ENCODE measurements at regions not wholly inside any gene's neighbourhood (a gene's known extent, or its start where the extent isn't known, plus 50 kb on each side); places are given as distances from the start of the nearest gene placed in this dataset.

DNA sequence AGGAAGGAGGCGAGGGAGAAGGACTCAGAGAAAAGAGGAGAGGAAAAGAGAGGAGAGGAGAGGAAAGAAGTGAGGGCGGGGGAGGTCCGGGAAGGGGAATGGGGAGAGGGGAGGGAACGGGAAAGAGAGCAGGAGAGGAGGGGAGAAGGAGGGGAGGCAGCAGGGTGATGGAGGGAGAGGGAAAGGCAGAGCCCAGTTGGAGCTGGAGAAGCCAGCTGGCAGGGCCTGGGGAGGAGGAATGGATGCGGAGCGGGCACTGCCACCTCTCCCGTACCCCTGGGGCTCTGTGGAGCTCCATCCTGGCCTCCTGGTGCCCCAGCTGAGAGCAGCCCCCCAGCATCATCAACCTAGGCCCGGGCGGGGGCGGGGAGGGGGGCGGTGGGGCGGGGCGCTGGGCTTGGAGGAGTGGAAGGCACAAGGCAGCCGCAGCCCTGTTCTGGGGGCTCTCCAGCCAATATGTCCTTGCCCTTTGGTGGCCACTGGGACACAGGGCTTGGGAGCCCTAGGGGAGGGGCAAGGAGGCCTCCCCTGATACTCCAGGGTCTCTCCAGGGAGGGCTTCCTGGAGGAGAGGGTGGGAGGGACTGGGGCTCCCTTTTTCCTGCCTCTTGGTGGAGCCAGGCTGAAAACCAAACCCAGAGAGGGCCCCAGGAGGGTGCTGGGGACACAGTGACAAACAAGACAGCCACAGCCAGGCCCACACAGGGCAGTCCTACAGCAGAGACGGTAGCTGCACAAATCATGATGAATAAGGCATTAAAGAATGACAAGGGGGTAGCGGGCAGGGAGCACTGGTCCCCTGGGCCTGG, 123.7 kb downstream of the C9orf50 start:
- Histone ChIP-seq H3K4me3 (replicated peaks in 1 of 4; ENCODE audit: control extremely low read depth in 1 of 4, insufficient read depth in 1 of 4, low read depth in 3 of 4, low read length in 4 of 4) (peak overlapping the region; percentile 54 to 72 (median 64)), H3K9me3 (ENCODE audit: control insufficient read depth, insufficient read depth, low read depth, low read length) (no peaks in the 10 kb centered on the region), H3K9ac (ENCODE audit: insufficient read depth, low read length) (peak overlapping the region; percentile 89), H3K4me1 (ENCODE audit: control insufficient read depth, extremely low read depth, insufficient read depth, low read length) (peaks cover 33% of the 10 kb centered on the region), H3K27me3 (ENCODE audit: control insufficient read depth, insufficient read depth, low read length) (no peaks in the 10 kb centered on the region), H3K36me3 (ENCODE audit: control insufficient read depth, insufficient read depth, low read length) (no peaks in the 10 kb centered on the region), H3K27ac (ENCODE audit: insufficient read depth, low read length) (peak overlapping the region; percentile 97), H3K4me2 (ENCODE audit: extremely low read depth, insufficient read depth, low read length) (peak overlapping the region; percentile 96), H4K20me1 (ENCODE audit: control insufficient read depth, extremely low read depth, insufficient read depth, low read length) (no peaks in the 10 kb centered on the region), H3K79me2 (ENCODE audit: control insufficient read depth, insufficient read depth, low read length) (peaks cover 4% of the 10 kb centered on the region), H2AFZ (ENCODE audit: low read length) (no peak overlapping the region)
- TF ChIP-seq EZH2 (IDR thresholded peaks at IDR 0.05; ENCODE audit: low read length, missing control alignments) = no peak
- TF ChIP-seq, protein P1, sequence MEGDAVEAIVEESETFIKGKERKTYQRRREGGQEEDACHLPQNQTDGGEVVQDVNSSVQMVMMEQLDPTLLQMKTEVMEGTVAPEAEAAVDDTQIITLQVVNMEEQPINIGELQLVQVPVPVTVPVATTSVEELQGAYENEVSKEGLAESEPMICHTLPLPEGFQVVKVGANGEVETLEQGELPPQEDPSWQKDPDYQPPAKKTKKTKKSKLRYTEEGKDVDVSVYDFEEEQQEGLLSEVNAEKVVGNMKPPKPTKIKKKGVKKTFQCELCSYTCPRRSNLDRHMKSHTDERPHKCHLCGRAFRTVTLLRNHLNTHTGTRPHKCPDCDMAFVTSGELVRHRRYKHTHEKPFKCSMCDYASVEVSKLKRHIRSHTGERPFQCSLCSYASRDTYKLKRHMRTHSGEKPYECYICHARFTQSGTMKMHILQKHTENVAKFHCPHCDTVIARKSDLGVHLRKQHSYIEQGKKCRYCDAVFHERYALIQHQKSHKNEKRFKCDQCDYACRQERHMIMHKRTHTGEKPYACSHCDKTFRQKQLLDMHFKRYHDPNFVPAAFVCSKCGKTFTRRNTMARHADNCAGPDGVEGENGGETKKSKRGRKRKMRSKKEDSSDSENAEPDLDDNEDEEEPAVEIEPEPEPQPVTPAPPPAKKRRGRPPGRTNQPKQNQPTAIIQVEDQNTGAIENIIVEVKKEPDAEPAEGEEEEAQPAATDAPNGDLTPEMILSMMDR (conservative IDR thresholded peaks at IDR 0.05 in 1 of 2, IDR thresholded peaks at IDR 0.05 in 1 of 2; ENCODE audit: low read depth in 1 of 2, low read length in 2 of 2) = no peak
- peak in 1 of 2 donors; percentile 43 for DNase-seq (ENCODE audit: low read depth in 2 of 2)

DNA sequence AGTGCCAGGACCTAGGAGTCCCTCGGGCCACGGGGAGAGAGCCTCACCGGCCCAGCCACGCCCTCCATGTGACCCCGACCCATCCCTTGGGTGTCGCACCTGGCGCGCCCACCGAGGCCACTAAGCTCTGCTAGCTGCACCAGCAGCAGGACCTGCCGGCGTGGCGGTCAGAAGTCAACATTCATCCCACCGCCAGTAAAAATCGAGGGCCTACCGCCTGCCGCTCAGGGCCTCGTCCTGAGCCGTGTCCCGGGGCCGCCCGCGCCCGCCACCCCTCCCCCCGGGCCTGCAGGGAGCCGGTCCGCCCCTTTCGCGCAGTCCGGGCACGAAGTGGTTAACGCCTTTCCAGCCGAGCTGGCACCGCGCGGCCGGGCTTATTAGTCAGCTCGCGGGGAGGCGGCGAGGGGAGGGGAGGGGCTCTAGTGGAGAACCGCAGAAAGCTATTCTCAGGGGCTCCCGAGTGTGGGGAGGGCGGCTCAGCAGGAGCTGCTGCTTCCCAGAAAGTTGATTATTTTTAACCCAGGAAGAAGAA, 124.4 kb downstream of the C9orf50 start:
- H3K27ac ChIP-seq (ENCODE audit: insufficient read depth, low read length) = peak overlapping the region; percentile 97
- H4K20me1 ChIP-seq (ENCODE audit: control insufficient read depth, extremely low read depth, insufficient read depth, low read length) = no peaks in the 10 kb centered on the region
- H3K27me3 ChIP-seq (ENCODE audit: control insufficient read depth, insufficient read depth, low read length) = no peaks in the 10 kb centered on the region
- peaks cover 33% of the 10 kb centered on the region for H3K4me1 ChIP-seq (ENCODE audit: control insufficient read depth, extremely low read depth, insufficient read depth, low read length)
- H3K9me3 ChIP-seq (ENCODE audit: control insufficient read depth, insufficient read depth, low read depth, low read length) = no peaks in the 10 kb centered on the region
- TF ChIP-seq, protein P1 (conservative IDR thresholded peaks at IDR 0.05 in 1 of 2, IDR thresholded peaks at IDR 0.05 in 1 of 2; ENCODE audit: low read depth in 1 of 2, low read length in 2 of 2) = no peak
- no peak for TF ChIP-seq EZH2 (IDR thresholded peaks at IDR 0.05; ENCODE audit: low read length, missing control alignments)
- H3K36me3 ChIP-seq (ENCODE audit: control insufficient read depth, insufficient read depth, low read length) = no peaks in the 10 kb centered on the region
- peak overlapping the region; percentile 89 for H3K9ac ChIP-seq (ENCODE audit: insufficient read depth, low read length)
- peak; percentile 96 for DNase-seq (ENCODE audit: low read depth in 2 of 2)
- H3K79me2 ChIP-seq (ENCODE audit: control insufficient read depth, insufficient read depth, low read length) = peaks cover 4% of the 10 kb centered on the region
- H2AFZ ChIP-seq (ENCODE audit: low read length) = peak overlapping the region; percentile 7
- H3K4me2 ChIP-seq (ENCODE audit: extremely low read depth, insufficient read depth, low read length) = peak overlapping the region; percentile 96
- H3K4me3 ChIP-seq (replicated peaks in 1 of 4; ENCODE audit: control extremely low read depth in 1 of 4, insufficient read depth in 1 of 4, low read depth in 3 of 4, low read length in 4 of 4) = peak overlapping the region; percentile 54 to 72 (median 64)

DNA sequence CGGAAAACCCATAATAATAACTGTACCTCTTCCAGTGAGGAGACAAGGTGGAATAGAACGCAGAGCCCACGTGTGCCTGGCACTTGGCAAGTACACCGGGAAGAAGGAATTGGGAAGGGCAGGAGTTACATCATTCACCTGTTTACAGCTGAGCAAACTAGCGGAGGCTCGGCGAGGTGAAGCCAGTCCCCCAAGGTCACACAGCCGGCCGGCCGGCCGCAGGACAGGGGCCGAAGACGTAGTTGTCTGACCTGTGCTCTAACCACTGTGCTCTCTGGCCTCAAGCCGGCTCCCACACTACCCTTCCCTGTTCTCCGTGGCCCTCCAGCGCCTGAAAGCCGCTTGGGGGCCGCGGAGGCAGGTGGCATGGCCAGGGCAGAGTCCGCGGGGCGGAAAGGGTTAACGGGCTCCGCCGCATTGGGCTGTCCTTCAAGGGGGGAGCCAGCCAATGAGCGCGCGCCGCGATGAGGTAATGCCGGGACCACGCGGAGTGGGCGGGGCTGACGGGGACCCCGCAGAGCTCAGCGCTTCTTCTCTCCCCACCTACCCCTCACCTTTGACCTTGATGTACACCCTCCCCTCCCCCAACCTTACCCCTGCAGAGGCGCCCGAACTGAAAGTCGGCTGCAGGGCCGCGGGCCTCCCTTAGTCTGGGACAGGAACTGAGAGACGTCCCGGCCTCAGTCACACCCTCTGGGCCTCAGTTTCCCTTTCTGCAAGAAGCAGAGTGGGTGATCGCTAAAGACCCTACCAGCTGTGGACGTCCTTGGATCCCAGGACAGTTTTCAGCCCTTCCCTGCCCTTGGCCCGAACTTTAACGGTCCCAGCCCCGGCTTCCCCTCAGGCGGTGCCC, 125.1 kb downstream of the C9orf50 start:
- H3K27ac ChIP-seq (ENCODE audit: insufficient read depth, low read length) = peak overlapping the region; percentile 97
- H3K36me3 ChIP-seq (ENCODE audit: control insufficient read depth, insufficient read depth, low read length) = no peaks in the 10 kb centered on the region
- H3K9me3 ChIP-seq (ENCODE audit: control insufficient read depth, insufficient read depth, low read depth, low read length) = no peaks in the 10 kb centered on the region
- H3K79me2 ChIP-seq (ENCODE audit: control insufficient read depth, insufficient read depth, low read length) = peaks cover 4% of the 10 kb centered on the region
- H3K9ac ChIP-seq (ENCODE audit: insufficient read depth, low read length) = peak overlapping the region; percentile 89
- peak overlapping the region; percentile 93 for H3K4me2 ChIP-seq (ENCODE audit: extremely low read depth, insufficient read depth, low read length)
- peaks cover 38% of the 10 kb centered on the region for H3K4me1 ChIP-seq (ENCODE audit: control insufficient read depth, extremely low read depth, insufficient read depth, low read length)
- TF ChIP-seq EZH2 (IDR thresholded peaks at IDR 0.05; ENCODE audit: low read length, missing control alignments) = no peak
- TF ChIP-seq, protein P1 (conservative IDR thresholded peaks at IDR 0.05 in 1 of 2, IDR thresholded peaks at IDR 0.05 in 1 of 2; ENCODE audit: low read depth in 1 of 2, low read length in 2 of 2) = no peak
- H3K27me3 ChIP-seq (ENCODE audit: control insufficient read depth, insufficient read depth, low read length) = no peaks in the 10 kb centered on the region
- no peaks in the 10 kb centered on the region for H4K20me1 ChIP-seq (ENCODE audit: control insufficient read depth, extremely low read depth, insufficient read depth, low read length)
- peak overlapping the region; percentile 25 to 72 (median 59) for H3K4me3 ChIP-seq (replicated peaks in 1 of 4; ENCODE audit: control extremely low read depth in 1 of 4, insufficient read depth in 1 of 4, low read depth in 3 of 4, low read length in 4 of 4)
- DNase-seq (ENCODE audit: low read depth in 2 of 2) = peak; percentile 86 to 88
- H2AFZ ChIP-seq (ENCODE audit: low read length) = peak overlapping the region; percentile 7

Measured in fibroblast of lung (primary cell).